Activated CD4-positive, CD25-positive, alpha-beta regulatory T cell (primary cell): ENCODE measurements at regions not wholly inside any gene's neighbourhood (a gene's known extent, or its start where the extent isn't known, plus 50 kb on each side); places are given as distances from the start of the nearest gene placed in this dataset.
A peak's percentile ranks its signal among the peaks of the same experiment; 100 is the strongest.
"Not testable (repeated sequence)": the region's sequence is repeated elsewhere in the genome, so short reads cannot be mapped to it uniquely, and the experiment has no call there.

ENCODE experiments used
- DNase-seq, 4 experiments: peaks; one replicate each; lab custom pipeline; 2025; lab: John Stamatoyannopoulos, UW

DNA sequence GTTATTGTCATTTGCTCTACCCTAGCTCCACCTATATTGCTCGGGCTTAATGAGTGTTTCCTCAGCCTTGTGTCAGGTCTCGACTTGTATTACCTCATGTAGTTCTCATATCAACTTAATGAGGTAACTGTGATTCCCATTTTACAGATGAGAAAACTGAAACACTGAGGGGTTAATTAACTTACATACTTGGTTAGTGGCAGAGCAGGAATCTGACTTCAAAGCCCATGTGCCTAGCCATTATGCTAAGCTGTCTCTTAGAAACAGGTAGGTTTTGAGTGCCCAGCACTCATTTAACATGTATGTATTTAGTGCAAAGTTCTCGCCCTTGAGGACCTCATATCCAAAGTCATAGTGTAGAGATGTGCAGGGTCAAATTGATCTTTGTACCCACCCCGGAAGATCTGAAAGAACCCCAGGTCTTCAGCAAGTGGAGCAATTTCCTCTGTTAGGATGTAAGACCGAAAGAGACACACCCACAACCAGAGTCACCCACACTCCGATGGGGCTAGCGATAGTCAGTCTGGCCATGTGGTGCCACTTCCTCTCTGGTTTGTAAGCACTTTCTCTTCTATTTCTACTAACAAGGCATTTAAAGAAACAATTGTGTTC lies 121.0 kb upstream of the SLC39A10 start:
- DNase-seq = peak in 3 of 4 experiments; percentile 41 to 52 (median 50)

DNA sequence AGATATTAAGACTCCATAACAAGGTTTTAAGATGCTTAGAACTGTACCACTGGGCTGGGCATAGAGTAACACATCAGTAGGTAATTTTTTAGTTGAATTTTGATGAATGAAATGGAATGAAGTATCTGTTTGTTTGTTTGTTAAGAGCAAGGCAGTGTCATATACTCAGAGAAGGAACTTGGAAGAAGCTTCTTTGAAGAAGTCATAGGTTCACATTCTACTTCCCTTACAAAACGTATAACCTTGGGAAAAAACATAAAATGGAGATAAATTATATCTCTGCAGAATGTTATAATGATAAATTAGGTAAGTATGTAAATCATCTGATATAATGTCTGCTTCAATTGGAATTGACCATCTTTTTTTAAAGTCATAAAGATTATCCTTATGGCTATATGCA lies 122.1 kb upstream of the SLC39A10 start:
- DNase-seq = no peak

DNA sequence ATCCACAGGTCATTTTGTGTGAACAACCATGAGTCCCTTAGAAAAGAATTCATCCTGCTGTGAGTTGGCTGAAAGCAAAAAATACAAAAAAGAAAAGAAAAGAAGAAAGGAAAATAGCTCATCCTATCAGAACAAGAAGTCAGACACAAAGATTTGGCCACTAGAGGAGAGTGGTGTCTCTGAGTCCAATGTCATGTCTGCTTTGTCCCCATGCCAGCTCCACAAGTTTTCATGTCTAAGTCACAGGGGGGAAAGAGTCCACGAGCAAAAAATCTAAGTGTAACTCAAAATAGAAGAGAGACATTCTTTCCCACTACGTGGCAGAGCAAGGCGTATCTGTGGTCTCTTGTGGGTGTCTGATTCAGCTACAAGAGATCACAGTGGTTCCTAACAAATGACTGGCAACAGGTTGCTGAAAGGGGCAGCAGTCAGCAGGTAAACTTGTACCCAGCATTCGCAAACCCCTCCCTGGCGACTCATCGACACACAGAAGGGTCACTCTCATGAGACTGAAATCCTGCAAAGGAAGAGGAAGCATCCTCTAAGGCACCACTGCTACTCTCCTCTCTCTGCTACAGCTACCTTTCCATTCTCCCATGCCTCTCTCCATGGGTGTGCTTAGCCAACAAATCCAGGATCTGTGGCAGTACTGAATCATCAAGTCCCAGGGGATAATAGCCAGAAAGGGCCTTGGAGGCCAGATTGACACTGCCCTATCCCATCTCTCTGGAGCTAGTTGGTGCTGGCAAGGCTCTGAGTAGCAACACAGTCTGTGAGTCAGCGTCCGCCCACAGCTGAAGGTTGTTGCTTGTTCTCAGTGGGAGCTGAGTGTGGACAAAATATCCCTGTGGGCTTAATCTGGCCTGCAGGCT lies 123.0 kb upstream of the SLC39A10 start:
- peak; percentile 15 to 24 (median 19) for DNase-seq

DNA sequence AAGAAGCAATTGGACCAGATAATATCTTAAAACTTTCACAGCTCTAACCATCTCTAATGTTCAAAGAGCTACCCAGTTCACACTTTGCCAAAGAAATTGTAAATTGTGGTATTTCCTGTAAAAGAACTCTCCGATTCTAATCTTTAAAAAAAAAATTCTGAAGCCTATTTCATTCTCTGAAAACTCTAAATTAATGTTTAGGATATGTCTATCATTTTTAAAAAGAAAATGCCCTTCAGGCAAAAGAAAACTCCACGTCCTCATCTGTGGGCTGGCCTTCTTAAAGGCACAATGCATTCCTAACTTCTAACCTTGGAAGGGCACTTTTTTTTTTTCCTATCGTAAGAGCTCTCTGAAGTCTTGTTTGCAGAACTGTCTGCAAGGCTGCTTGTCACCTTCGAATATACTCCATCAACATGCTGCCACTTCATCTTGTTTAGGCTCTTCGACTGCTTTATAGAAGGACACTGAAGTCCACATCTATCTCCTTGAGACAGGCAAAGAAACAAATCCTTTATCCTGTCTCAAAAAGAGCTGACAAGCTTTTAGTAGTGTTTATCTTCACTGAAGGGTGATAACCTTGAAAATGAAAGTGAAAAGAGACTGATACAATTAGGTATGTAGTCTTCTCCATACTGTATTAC lies 124.3 kb upstream of the SLC39A10 start:
- no peak for DNase-seq

DNA sequence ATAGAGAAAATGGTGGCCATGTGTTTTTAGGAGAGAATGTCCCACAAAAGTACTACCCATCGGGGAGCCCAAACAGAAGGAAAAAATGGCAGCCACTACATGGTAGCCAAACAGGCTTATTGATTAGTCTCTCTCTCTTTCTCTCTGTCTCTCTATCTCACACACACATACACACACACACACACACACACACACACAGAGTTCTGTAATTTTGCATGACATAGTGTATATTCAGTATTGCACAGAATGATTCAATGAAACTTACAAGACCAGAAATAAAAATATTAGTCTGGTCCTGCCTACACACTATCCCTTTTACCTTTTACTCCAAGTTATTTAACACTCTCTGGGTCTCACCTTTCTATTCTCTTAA lies 124.8 kb upstream of the SLC39A10 start:
- DNase-seq = no peak

DNA sequence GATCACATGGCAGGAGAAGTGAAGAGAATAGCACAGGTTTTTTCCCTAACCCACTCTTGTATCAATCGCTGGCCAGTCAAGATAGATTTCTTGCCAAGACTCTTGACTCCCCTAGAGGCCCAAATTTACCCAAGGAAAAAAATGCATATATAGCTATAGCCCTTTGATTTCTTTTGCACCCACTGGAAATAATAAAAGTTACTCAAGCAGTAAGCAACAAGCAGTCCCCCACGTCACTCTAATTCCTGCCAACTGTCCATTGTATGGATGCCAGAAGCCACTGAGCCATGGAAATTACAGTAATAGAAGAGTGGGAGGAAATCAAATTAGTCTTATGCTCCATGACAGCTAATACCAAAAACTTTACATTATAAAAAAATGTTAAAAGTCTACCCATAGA lies 125.3 kb upstream of the SLC39A10 start:
- no peak for DNase-seq

DNA sequence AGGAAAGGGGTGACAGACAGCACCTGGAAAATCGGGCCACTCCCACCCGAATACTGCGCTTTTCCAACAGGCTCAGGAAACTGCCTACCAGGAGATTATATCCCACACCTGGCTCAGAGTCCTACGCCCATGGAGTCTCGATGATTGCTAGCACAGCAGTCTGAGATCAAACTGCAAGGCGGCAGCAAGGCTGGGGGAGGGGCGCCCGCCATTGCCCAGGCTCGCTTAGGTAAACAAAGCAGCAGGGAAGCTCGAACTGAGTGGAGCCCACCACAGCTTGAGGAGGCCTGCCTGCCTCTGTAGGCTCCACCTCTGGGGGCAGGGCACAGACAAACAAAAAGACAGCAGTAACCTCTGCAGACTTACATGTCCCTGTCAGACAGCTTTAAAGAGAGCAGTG lies 133.8 kb upstream of the SLC39A10 start:
- DNase-seq = not testable (repeated sequence)

DNA sequence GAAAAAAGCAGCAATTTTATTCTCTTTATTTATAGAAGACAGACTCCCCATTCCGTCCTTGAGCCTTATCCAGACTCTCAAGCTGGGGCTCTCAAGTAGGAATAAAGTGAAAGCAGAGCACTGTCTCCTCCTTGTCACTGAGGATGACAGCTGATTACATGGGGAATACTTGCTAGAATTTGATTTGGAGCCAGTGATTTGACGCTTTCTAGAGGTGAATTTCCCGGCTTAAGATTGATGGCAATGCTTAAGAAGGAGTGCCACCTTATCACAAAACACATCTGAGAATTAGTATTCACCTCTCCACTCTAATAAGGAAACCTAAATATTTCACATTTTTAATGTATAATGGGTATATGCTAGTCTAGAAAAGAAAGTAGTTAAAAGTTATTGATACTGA lies 135.4 kb upstream of the SLC39A10 start:
- DNase-seq = no peak

DNA sequence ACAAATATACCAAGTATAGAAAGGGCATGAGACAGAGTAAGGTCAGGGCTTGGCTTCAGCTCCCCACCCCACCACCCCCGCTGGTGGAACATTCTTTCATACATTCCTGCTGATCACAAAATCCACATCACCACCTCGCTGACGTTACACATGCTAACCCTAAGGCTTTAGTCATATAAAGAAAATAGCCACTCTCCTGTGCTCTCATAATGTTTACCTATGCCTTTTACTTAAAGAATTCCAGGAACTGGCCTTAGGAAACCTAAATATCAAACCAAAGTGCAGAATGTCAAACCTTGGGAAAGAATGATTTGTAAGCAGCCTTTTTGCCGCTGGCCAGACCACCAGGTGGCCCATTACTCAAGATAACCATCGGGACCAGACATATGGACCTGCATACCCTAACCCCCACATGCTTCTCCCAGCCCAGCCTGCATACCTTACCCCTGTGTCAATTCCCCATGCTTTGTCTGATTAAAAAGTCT lies 136.3 kb upstream of the SLC39A10 start:
- no peak for DNase-seq

DNA sequence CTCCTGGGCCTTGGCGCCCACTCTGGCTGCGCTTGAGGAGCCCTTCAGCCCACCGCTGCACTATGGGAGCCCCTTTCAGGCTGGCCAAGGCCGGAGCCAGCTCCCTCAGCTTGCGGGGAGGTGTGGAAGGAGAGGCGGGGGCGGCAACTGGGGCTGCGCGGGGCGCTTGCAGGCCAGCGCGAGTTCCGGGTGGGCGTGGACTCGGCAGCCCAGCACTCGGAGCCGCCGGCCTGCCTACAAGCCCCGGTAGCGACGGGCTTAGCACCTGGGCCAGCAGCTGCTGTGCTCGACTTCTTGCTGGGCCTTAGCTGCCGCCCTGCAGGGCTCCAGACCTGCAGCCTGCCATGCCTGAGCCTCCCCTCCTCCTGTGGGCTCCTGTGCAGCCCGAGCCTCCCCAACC lies 141.5 kb upstream of the SLC39A10 start:
- DNase-seq = no peak

DNA sequence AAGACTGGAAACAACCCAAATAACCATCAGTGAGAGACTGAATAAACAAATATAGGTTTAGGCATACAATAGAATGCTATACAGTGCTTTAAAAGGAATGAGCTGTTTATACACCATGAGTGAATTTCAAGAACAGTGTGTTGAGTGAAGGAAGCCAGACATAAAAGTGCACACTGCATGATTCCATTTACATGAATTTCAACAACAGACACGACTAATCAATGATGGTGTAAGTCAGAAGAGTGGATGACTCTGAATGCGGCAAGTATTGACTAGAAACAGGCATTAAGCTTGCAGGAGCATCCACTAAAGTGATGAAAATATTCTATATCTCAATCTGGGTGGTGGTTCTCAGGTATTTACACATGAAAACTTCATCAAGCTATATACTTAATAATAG lies 142.7 kb upstream of the SLC39A10 start:
- no peak for DNase-seq

DNA sequence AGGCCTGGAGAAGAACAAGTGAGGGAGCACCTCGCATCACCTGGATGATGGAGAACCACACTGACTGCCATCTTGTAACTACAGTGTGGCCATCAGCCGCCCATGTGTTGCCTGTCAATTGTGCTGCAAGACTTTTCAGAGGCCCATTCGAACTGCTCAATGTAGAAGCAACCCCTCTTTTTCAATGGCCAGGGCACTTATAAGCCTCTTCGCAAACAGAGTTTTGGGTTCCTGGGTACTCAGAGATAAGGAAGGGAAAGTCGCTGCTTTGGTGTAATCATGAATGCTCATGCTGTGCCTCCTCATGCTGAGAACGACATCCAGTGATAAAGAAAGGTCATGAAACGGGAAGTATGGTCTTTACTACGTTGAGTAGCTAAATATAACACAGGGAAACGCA lies 143.9 kb upstream of the SLC39A10 start:
- DNase-seq = no peak

DNA sequence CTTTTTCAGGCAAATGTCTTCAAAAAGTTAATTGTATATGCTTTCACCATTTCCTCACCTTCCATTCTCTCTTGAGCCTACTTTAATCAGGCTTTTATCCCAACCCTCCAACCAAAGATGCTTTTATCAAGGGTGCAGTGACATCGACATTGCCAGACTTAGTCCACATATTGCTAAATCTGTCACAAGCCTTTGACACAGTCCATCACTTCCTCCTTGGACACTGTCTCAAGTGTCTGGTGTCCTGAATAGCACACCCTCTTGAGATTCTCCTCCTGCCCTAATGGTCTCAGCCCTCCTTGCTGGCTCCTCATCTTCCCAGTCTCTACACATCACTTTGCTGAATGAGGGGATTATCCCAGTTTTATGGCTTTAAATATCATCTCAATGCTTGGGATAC lies 147.5 kb upstream of the SLC39A10 start:
- DNase-seq = no peak

DNA sequence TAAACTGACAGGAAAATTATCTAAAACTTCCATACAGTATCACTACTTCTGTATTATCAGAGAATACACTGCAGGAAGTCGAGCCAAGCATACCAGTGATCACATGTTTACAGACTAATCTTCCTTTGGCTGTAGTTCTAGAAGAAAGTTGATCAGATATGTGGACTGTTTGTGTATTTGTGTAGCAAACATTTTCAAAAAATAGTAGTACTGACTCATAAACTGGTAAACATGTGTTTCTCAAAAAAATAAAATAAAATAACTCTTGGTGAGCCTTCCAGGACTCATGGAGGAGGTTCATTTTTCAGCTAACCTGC lies 148.9 kb upstream of the SLC39A10 start:
- DNase-seq = no peak

DNA sequence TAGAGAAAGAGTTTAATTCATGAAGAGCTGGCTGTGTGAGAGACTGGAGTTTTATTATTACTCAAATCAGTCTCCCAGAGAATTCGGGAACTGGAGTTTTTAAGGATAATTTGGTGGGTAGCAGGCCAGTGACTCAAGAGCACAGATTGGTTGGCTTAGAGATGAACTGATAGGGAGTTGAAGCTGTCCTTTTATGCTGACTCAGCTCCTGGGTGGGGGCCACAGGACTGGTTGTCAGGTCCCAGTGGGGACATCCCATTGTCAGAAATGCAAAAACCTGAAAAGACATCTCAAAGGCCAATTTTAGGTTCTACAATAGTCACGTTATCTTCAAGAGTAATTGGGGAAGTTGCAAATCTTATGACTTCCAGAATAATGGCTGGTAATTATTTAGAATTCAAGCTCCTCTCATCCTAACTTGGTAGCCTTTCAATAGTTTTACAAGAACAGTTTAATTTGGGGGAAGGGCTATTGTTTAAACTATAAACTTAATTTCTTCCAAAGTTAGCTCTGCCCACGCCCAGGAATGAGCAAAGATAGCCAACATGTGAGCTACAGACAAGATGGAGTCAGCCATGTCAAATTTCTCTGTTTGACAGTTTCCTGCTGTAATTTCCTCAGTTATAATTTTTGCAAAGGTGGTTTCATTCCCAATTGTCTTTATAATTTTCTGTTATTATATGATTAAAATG lies 149.4 kb upstream of the SLC39A10 start:
- no peak for DNase-seq

DNA sequence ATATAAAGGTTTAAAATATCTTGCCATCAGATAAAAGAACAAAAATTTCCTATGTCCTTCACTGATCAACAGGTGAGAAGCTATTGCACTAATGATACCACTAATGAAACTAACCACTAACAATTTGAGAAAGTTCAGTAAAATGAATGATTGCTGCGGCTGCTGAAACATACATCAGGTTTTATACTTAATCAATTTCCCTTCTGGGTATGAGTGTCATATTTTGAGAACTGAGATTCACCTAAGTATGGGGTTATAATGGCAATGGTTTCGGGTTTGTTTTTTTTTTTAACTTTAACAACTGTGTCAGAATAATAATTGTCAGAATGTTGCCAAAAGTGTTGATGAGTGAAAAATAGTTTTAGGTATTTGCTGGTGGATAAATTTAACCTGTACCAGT lies 151.3 kb upstream of the SLC39A10 start:
- no peak for DNase-seq

DNA sequence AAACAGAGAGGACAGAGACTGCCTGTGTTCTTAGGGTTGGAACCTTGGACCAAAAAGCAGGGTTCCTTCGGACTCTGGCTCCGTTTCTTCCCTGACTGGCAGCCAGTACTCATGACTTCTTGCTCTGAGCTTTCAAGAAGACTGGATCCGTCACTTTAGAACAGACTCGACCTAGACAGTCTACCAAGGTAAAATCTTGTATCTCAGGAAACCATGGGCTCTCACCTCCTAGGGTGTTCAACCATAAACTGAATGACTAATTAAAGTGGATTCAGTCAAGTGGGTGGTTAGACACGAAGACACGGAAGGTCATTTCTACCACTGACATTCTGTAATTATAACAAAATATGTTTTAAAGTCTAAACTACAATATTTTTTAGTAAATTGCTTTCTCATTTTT lies 153.8 kb upstream of the SLC39A10 start:
- no peak for DNase-seq

DNA sequence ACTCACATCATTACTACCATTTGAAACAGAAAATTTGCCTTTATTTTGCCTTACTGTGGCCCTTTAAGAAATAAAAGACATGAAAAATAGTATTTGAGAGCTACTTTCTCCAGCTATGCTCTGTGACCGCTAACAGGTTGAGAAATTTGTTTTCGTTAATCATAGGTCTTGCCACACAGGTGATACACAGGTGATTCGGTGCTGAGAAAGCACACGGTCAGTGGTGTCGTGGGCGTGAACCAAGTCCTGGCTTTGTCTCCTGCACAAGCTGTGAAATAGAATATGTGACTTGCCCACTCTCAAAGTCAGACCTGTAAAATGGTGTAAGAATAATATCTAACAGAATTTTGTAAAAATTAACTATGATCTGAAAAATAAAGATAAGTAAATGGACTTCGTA lies 155.3 kb upstream of the SLC39A10 start:
- no peak for DNase-seq

DNA sequence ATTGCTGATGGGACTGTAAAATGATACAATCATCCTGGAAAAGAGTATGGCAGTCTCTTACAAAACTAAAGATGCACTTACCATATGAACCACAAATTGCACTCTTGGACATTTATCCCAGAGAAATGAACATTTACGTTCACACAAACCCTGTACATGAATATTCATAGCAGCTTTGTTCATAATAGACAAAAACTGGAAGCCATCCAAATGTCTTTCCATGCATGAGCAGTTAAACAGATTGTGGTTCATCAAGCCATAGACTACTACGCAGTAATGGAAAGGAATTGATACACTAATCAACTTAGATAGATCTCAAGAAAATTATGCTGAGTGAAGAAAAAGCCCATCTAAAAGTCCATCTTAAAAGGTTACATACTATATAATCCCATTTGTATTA lies 156.1 kb upstream of the SLC39A10 start:
- DNase-seq = no peak

DNA sequence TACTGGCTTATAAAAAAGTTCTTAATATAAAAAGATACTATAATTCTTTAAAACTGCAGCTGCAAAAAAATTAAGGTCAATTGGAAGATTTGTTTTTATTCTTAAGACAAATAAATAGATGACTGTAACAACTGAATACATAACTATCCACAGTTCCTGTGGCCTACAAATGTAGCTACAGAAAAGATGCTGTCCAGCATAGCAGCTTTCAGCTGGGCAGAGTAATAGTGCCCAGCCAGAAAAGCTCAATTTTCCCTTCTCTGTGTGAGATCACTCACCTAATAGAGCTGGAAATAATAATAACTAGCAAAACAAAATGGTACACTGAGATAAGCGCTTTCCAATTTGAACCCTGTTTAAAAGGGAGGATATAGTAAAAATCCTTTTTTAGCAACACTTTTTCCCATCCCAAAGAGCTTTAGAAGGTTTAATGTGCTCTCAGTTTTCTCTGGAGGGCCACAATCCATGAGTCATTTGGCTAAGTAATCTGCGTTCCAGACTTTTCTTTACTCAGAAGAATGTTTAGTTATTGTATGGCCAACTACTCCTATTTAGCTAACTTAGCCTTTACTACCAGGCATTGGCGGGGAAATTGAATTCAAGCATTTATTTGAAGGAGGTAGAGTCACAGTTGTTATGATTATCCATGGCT lies 158.1 kb upstream of the SLC39A10 start:
- no peak for DNase-seq

DNA sequence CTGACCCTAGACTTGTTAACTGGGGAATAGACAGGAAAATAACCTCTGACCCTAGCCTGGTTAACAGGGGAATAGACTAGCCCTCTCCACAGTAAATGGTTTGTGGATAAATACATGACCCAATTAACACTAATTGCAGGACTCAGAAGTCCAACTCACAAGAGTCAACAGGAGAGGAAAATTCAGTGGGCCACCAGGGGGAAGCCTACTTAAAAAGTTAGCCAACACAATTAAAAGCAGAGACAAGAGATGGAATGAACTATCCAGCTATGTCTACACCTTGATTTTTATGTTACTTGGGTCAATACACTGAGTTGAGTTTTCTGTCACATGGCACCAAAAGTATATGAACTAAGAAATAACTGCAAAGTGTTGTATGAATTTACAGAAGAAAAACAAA lies 158.8 kb upstream of the SLC39A10 start:
- peak; percentile 4 to 33 (median 16) for DNase-seq

DNA sequence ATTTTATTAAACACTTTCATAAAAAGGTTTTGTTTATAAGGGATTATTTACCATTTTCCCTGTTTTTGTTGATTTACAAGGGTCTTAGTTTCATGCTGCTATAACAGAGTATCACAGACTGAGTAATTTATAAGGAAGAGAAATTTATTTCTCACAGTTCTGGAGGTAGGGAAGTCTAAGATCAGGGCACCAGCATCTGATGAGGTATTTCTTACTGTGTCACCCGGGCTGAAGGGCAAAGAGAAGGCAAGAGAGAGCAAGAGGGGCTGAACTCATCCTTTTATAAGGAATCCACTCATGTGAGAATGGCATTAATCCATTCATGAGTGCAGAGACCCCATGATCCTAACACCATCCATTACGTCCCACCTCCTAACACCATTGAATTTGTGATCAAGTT lies 160.0 kb upstream of the SLC39A10 start:
- DNase-seq = no peak
